Esophagus muscularis mucosa (tissue), 4 donors: ENCODE measurements at regions not wholly inside any gene's neighbourhood (a gene's known extent, or its start where the extent isn't known, plus 50 kb on each side); places are given as distances from the start of the nearest gene placed in this dataset.

Experiments
- EP300 ChIP-seq: sonication (generic); formaldehyde crosslinking; IDR thresholded peaks from one replicate; pipeline ENCODE4 v1.6.1; 2017; ENCODE audit warnings: antibody characterized with exemption
- POLR2A ChIP-seq: fragments of 450-650 bp; IDR thresholded peaks from one replicate; pipeline ENCODE4 v1.6.1; 2017; ENCODE audit warnings: antibody characterized with exemption, moderate library complexity, mild to moderate bottlenecking, low read depth
- TF ChIP-seq, protein P1 (sequence below), 3 experiments: fragments of 200-600 bp in 2 of 3; fragments of 450-650 bp in 1 of 3; sonication (generic) in 2 of 3; IDR thresholded peaks; one replicate each; pipeline ENCODE4 v1.5.1; 2017 to 2019; ENCODE audit warnings: antibody characterized with exemption in 3 of 3, mild to moderate bottlenecking in 2 of 3, moderate library complexity in 1 of 3

GRCh38 chr10:129307141-129307540 lies 159.9 kb upstream of the MGMT start:
- TF ChIP-seq, protein P1, sequence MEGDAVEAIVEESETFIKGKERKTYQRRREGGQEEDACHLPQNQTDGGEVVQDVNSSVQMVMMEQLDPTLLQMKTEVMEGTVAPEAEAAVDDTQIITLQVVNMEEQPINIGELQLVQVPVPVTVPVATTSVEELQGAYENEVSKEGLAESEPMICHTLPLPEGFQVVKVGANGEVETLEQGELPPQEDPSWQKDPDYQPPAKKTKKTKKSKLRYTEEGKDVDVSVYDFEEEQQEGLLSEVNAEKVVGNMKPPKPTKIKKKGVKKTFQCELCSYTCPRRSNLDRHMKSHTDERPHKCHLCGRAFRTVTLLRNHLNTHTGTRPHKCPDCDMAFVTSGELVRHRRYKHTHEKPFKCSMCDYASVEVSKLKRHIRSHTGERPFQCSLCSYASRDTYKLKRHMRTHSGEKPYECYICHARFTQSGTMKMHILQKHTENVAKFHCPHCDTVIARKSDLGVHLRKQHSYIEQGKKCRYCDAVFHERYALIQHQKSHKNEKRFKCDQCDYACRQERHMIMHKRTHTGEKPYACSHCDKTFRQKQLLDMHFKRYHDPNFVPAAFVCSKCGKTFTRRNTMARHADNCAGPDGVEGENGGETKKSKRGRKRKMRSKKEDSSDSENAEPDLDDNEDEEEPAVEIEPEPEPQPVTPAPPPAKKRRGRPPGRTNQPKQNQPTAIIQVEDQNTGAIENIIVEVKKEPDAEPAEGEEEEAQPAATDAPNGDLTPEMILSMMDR (IDR thresholded peaks at IDR 0.05): no peak
- TF ChIP-seq POLR2A (no peak), EP300 (no peak)
